ENCODE measurements at regions not wholly inside any gene's neighbourhood (a gene's known extent, or its start where the extent isn't known, plus 50 kb on each side); places are given as distances from the start of the nearest gene placed in this dataset.

GRCh38 chr10:128497660-128498377 is 371.6 kb upstream of the MKI67 start:
- H3K27me3 ChIP-seq, result no peaks in the 10 kb centered on the region
- no peak overlapping the region for H3K27ac ChIP-seq
- TF ChIP-seq CTCF (IDR thresholded peaks at IDR 0.05), result no peak
- H3K4me3 ChIP-seq (ENCODE audit: low read depth in 1 of 2, low read length in 1 of 2), result no peak overlapping the region
- no peaks in the 10 kb centered on the region for H3K9me3 ChIP-seq
- H3K4me1 ChIP-seq (ENCODE audit: control insufficient read depth in 1 of 2, insufficient read depth in 1 of 2, low read depth in 1 of 2, low read length in 1 of 2), result no peaks in the 10 kb centered on the region
- H3K36me3 ChIP-seq, result no peaks in the 10 kb centered on the region

- Histone ChIP-seq H3K27ac (no peak overlapping the region), H3K4me3 (ENCODE audit: low read depth in 1 of 2, low read length in 1 of 2) (no peak overlapping the region), H3K27me3 (no peaks in the 10 kb centered on the region), H3K36me3 (no peaks in the 10 kb centered on the region), H3K9me3 (no peaks in the 10 kb centered on the region), H3K4me1 (ENCODE audit: control insufficient read depth in 1 of 2, insufficient read depth in 1 of 2, low read depth in 1 of 2, low read length in 1 of 2) (no peaks in the 10 kb centered on the region)
- TF ChIP-seq CTCF (IDR thresholded peaks at IDR 0.05), result no peak
Observed at GRCh38 chr10:128498378-128498730, 372.1 kb upstream of the MKI67 start.

GRCh38 chr10:128498746-128499145 is 372.5 kb upstream of the MKI67 start:
- Histone ChIP-seq H3K27ac (no peak overlapping the region), H3K4me1 (ENCODE audit: control insufficient read depth in 1 of 2, insufficient read depth in 1 of 2, low read depth in 1 of 2, low read length in 1 of 2) (no peaks in the 10 kb centered on the region), H3K27me3 (no peaks in the 10 kb centered on the region), H3K36me3 (no peaks in the 10 kb centered on the region), H3K9me3 (no peaks in the 10 kb centered on the region), H3K4me3 (ENCODE audit: low read depth in 1 of 2, low read length in 1 of 2) (no peak overlapping the region)
- TF ChIP-seq CTCF (IDR thresholded peaks at IDR 0.05), result no peak

GRCh38 chr10:128499486-128499885 is 373.3 kb upstream of the MKI67 start:
- Histone ChIP-seq H3K9me3 (no peaks in the 10 kb centered on the region), H3K27ac (no peak overlapping the region), H3K27me3 (no peaks in the 10 kb centered on the region), H3K4me3 (ENCODE audit: low read depth in 1 of 2, low read length in 1 of 2) (no peak overlapping the region), H3K4me1 (ENCODE audit: control insufficient read depth in 1 of 2, insufficient read depth in 1 of 2, low read depth in 1 of 2, low read length in 1 of 2) (no peaks in the 10 kb centered on the region), H3K36me3 (no peaks in the 10 kb centered on the region)
- TF ChIP-seq CTCF (IDR thresholded peaks at IDR 0.05), result no peak

- Histone ChIP-seq H3K4me1 (ENCODE audit: control insufficient read depth in 1 of 2, insufficient read depth in 1 of 2, low read depth in 1 of 2, low read length in 1 of 2) (no peaks in the 10 kb centered on the region), H3K27me3 (no peaks in the 10 kb centered on the region), H3K36me3 (no peaks in the 10 kb centered on the region), H3K4me3 (ENCODE audit: low read depth in 1 of 2, low read length in 1 of 2) (no peak overlapping the region), H3K9me3 (no peaks in the 10 kb centered on the region), H3K27ac (no peak overlapping the region)
- TF ChIP-seq CTCF (IDR thresholded peaks at IDR 0.05), result no peak
Observed at GRCh38 chr10:128499956-128500355, 373.7 kb upstream of the MKI67 start.
